ENCODE measurements at regions not wholly inside any gene's neighbourhood (a gene's known extent, or its start where the extent isn't known, plus 50 kb on each side); places are given as distances from the start of the nearest gene placed in this dataset.

DNA sequence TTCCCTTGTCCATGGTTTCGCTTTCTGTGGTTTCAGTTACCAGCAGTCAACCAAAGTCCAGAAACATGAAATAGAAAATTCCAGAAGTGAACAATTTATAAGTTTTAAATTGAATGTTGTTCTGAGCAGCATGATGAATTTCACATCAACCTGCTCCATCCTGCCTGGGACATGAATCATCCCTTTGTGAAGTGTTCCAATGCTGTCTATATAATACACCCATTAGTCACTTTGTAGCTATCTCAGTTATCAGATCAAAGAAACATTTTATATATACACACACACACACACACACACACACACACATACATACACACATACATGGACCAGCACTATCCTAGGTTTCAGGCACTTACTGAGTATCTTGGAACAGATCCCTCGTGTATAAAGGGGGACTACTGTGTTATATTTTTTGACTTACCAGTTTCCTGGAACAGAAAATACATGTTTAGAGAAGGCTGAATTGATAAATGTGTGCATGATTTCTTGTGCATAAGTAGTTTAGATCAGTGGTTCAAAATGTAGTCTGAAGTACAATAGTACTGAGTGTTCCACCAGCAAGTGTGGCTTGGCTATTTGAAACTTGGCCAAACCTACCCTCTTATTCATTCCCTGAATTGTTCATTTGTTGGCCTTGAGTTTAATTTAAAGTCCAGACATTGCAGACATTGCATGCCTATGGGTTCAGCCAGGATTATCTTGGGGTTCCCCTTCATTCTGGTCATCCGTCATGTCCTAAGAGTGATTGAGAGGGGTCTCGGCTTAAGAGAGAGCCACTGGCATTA, 510.0 kb downstream of the GADD45G start:
- TF ChIP-seq, protein P1, sequence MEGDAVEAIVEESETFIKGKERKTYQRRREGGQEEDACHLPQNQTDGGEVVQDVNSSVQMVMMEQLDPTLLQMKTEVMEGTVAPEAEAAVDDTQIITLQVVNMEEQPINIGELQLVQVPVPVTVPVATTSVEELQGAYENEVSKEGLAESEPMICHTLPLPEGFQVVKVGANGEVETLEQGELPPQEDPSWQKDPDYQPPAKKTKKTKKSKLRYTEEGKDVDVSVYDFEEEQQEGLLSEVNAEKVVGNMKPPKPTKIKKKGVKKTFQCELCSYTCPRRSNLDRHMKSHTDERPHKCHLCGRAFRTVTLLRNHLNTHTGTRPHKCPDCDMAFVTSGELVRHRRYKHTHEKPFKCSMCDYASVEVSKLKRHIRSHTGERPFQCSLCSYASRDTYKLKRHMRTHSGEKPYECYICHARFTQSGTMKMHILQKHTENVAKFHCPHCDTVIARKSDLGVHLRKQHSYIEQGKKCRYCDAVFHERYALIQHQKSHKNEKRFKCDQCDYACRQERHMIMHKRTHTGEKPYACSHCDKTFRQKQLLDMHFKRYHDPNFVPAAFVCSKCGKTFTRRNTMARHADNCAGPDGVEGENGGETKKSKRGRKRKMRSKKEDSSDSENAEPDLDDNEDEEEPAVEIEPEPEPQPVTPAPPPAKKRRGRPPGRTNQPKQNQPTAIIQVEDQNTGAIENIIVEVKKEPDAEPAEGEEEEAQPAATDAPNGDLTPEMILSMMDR (IDR thresholded peaks at IDR 0.05): no peak
- TF ChIP-seq POLR2A (IDR thresholded peaks at IDR 0.05) (no peak), POLR2AphosphoS5 (IDR thresholded peaks at IDR 0.05) (no peak), EP300 (IDR thresholded peaks at IDR 0.05) (no peak)

Measured in gastroesophageal sphincter (tissue), 3 donors.